GM21737 (cell line): ENCODE measurements at regions not wholly inside any gene's neighbourhood (a gene's known extent, or its start where the extent isn't known, plus 50 kb on each side); places are given as distances from the start of the nearest gene placed in this dataset.

Experiments
- ATAC-seq: cut with Tn5 transposase; IDR thresholded peaks from one replicate; pipeline ENCODE4 v1.9.1; 2021; ENCODE audit warnings: mild to moderate bottlenecking, moderate library complexity; ENCODE audit not compliant: unreplicated experiment

- no peak for ATAC-seq
These were observed 535.8 kb upstream of the SLITRK1 start for GRCh38 chr13:84418041-84418440.

DNA sequence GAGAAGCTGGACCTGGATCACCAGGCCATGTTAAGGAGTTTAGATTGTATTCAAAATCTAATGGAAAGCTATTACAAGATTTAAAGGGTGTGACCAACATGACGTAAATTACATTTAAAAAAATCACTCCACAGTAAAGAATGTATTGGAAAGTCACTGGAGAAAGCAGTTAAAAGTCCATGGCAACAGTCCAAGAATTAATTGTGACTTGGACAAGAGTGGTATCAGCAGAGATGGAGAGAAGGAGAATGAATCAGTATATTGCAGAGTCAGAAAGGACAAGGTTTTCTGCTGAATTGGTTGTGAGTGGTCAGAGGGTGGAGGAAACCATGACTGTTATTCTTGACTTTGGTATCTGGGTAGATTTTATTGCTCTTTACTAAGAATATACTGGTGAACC, 535.1 kb upstream of the SLITRK1 start:
- no peak for ATAC-seq

GRCh38 chr13:84413016-84413415, 530.7 kb upstream of the SLITRK1 start:
- no peak for ATAC-seq

GRCh38 chr13:84405286-84405685, 523.0 kb upstream of the SLITRK1 start:
- ATAC-seq = no peak

- no peak for ATAC-seq
These were observed 518.4 kb upstream of the SLITRK1 start for GRCh38 chr13:84400706-84401105.

- ATAC-seq = no peak
These were observed 517.2 kb upstream of the SLITRK1 start for GRCh38 chr13:84399320-84400085.

DNA sequence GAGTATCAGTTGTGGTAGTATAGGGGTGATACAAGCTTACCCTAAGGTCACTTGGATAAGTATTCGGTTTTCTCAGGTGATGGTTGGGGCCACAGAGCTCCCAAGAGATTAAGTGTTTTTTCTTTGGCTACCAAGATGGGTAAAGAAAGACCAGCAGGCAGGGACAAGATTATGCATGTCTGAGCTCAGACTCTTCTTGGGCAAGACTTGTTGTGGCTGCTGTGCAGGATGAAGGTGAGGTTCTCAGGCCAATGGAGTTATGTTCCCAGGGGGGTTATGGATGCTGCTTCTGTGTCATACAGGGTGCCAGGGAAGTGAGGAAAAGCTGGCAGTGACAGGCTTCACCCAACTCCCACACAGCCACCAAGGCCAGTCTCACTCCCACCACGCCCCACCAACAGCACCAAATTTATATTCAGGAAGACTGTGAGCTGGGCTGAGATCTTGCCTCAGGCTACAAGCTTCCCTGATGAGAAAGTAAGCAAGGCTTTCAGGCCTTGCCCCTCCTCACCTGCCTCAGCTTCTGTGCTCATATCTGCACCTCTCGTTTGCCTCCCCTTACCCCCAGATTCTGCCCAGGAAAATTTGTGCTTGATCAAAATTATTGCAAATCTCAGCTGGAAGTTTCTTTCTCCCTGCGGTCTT, 511.8 kb upstream of the SLITRK1 start:
- ATAC-seq = no peak

GRCh38 chr13:84380866-84381265, 498.6 kb upstream of the SLITRK1 start:
- no peak for ATAC-seq

GRCh38 chr13:84377106-84377505, 494.8 kb upstream of the SLITRK1 start:
- no peak for ATAC-seq

GRCh38 chr13:84366506-84366905, 484.2 kb upstream of the SLITRK1 start:
- ATAC-seq = no peak

GRCh38 chr13:84362777-84363176, 480.5 kb upstream of the SLITRK1 start:
- no peak for ATAC-seq

- no peak for ATAC-seq
These were observed 478.5 kb upstream of the SLITRK1 start for GRCh38 chr13:84360822-84361221.

- no peak for ATAC-seq
These were observed 476.3 kb upstream of the SLITRK1 start for GRCh38 chr13:84358601-84359000.

DNA sequence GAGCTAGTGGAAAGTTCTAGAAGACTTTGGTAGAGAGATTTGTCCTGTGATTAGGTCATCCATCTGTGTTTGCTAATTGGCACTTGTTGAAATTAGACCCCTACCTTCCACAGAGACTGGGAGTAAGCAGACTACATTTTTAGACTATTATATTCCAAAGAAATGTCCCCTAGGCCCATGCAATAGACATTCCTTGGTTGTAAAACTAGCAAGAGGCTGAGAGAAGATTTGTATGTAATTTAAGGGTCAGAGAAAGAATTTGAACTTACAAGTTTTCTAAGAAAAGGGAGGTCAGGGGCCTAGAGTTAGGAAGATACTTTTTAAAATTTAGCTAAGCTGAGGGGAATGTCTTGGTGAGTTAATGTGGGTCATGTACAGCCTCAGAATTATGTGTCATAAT, 470.7 kb upstream of the SLITRK1 start:
- no peak for ATAC-seq

DNA sequence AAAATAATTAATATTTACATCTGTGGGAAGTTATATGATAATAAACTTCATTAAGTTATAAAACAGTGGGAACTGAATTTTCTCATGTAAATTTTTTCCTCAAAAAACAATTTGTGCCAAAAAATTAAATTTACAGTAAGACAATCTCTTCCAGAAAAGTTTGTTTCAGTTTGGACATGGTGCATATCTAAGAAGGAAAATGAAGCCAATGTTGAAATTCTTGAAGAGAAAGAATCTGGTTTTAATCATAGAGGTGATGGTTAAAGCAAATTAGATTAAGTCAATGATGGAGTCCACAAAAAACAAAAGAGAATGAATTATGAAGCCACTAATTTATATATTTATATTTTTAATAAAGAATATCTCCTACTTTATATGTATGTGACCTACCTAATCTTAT, 457.2 kb upstream of the SLITRK1 start:
- ATAC-seq = no peak

GRCh38 chr13:84332346-84332745, 450.1 kb upstream of the SLITRK1 start:
- ATAC-seq = no peak

GRCh38 chr13:84315527-84315926, 433.3 kb upstream of the SLITRK1 start:
- no peak for ATAC-seq

DNA sequence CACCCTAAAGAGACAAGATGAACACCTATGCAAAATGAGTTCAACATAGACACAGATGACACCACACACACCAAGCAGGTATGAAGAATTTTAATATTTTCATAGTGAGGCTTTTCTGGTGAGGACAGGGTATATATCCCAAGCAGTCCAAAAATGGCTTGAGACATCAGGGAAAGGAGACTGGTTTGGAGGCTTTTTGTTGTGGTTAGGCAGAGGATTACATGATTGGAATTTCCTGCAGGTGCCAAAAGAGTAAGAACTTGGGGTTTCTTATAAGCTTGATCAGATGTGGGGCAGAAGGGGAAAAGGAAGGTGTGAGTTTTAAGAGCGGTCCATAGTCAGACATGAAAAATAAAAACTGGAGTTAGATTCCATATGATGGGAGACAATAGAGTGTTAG, 420.8 kb upstream of the SLITRK1 start:
- no peak for ATAC-seq

DNA sequence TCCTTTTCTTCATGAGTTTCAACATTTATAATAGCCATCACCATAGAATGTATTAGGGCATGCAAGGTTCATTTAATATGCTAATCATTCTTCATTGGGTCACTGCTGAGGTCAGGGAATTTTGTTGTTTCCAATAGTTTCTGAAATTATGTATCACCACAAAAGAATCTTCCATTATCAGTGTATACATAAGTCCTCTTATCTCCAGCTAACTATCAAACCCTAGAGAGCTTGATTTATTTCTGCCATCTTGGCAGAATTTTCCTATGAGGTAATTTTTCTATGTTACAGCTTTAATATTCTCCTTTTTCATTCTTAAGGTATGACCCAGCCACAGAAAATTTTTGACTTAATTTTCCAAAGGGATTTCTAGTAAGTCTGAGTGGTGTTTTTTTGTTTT, 415.0 kb upstream of the SLITRK1 start:
- no peak for ATAC-seq

DNA sequence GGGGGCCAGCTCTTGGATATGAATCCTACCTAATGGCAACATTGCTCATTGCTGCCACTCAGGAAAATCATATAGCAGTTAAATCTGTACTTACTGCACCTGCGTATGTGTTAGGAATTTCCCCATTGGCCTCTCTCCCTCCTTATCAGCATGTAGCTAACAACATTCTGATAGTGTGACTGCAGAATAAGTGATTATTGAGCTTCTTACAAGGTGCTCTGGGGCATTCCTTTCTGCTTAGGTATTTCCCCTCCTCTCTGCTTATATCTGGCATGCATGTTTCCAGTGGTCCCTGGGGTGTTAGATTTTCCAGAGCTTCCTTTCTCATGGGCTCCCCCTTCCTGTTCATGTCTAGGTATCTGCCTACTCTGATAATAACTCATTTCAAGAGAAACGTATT, 414.1 kb upstream of the SLITRK1 start:
- ATAC-seq = no peak

- ATAC-seq = no peak
These were observed 412.3 kb upstream of the SLITRK1 start for GRCh38 chr13:84294576-84294975.

GRCh38 chr13:84290386-84290785, 408.1 kb upstream of the SLITRK1 start:
- ATAC-seq = no peak

DNA sequence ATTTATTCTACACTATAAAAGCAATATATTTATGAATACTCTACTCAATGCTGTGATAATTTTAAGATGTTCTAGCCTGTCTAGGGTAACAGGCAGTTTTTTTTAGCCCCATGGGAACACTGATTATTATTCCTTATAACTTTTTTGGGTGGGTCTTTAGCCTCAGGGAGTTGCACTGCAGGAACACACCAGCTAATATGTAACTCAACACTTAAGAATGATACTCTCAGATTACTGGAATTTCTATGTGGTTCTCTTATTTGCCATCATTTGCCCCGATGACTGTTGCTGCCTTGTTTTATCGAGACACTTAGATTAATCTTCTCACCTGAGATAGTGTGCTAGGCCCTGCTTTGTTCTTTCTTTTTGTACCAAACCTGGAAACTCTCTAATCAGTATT, 396.9 kb upstream of the SLITRK1 start:
- ATAC-seq = no peak
